ENCODE measurements at regions not wholly inside any gene's neighbourhood (a gene's known extent, or its start where the extent isn't known, plus 50 kb on each side); places are given as distances from the start of the nearest gene placed in this dataset.

- Histone ChIP-seq H3K4me3 (ENCODE audit: extremely low read depth in 1 of 4, insufficient read depth in 2 of 4, low read depth in 3 of 4, low read length in 4 of 4) (no peak overlapping the region), H3K27me3 (replicated peaks in 1 of 4; ENCODE audit: control insufficient read depth in 3 of 4, extremely low read depth in 1 of 4, insufficient read depth in 3 of 4, low read length in 3 of 4) (no peaks in the 10 kb centered on the region), H2AK5ac (ENCODE audit: low read depth, low read length) (no peak overlapping the region), H3K4me1 (replicated peaks in 1 of 4; ENCODE audit: control insufficient read depth in 3 of 4, insufficient read depth in 4 of 4, low read length in 3 of 4) (no peaks in the 10 kb centered on the region), H3K56ac (replicated peaks; ENCODE audit: insufficient read length, low read depth, low read length) (no peak overlapping the region), H2BK120ac (replicated peaks; ENCODE audit: low read depth, low read length) (no peak overlapping the region), H2BK12ac (ENCODE audit: low read depth, low read length) (no peak overlapping the region), H2AFZ (ENCODE audit: low read length) (no peak overlapping the region), H2BK5ac (ENCODE audit: low read depth, low read length) (no peak overlapping the region), H3K36me3 (ENCODE audit: control insufficient read depth in 2 of 4, insufficient read depth in 4 of 4, low read length in 3 of 4) (no peaks in the 10 kb centered on the region), H3K14ac (ENCODE audit: insufficient read length) (no peak overlapping the region), H3K9me3 (ENCODE audit: insufficient read depth in 2 of 2, low read depth in 1 of 2, low read length in 1 of 2) (peaks cover 29 to 50% of the 10 kb centered on the region in 2 experiments), H4K8ac (ENCODE audit: extremely low read depth, insufficient read depth, low read length) (no peak overlapping the region), H2BK15ac (ENCODE audit: low read length) (no peak overlapping the region), H4K20me1 (replicated peaks in 1 of 2; ENCODE audit: control insufficient read depth in 1 of 2, insufficient read depth in 2 of 2, low read length in 2 of 2) (no peaks in the 10 kb centered on the region), H3K27ac (ENCODE audit: low read depth, low read length) (no peak overlapping the region), H3K79me2 (ENCODE audit: control insufficient read depth in 1 of 2, insufficient read depth in 2 of 2, low read length in 2 of 2) (no peaks in the 10 kb centered on the region), H3K4me2 (ENCODE audit: insufficient read depth in 1 of 2, low read depth in 2 of 2, low read length in 2 of 2) (no peak overlapping the region), H2BK20ac (ENCODE audit: low read length) (no peak overlapping the region), H3K18ac (ENCODE audit: extremely low read depth, low read length) (no peak overlapping the region), H3K9ac (replicated peaks in 1 of 4; ENCODE audit: extremely low read depth in 1 of 4, low read depth in 3 of 4, low read length in 3 of 4) (no peak overlapping the region), H3K23ac (ENCODE audit: insufficient read length) (no peak overlapping the region), H3K23me2 (ENCODE audit: low read depth, low read length) (no peaks in the 10 kb centered on the region), H3K79me1 (ENCODE audit: low read depth, low read length) (no peaks in the 10 kb centered on the region), H4K91ac (replicated peaks; ENCODE audit: insufficient read length, low read length) (no peak overlapping the region), H4K5ac (ENCODE audit: insufficient read length, low read depth, low read length) (no peak overlapping the region), H3K4ac (replicated peaks; ENCODE audit: insufficient read length, low read depth, low read length) (no peak overlapping the region)
- FAIRE-seq, result no peak
- peak in 1 of 2 experiments; percentile 36 for DNase-seq (ENCODE audit: low read depth in 1 of 2, low spot score in 2 of 2)
- POLR2A ChIA-PET (ENCODE audit: partially characterized antibody), result no interaction called here
- CTCF ChIA-PET (ENCODE audit: partially characterized antibody), result no interaction called here
- WGBS, 2 experiments (ENCODE audit: extremely low coverage in 1 of 2, insufficient coverage in 1 of 2, insufficient read length in 1 of 2, insufficient replicate concordance in 2 of 2, low coverage in 1 of 2, low lambda C conversion rate in 2 of 2, missing lambda C conversion rate in 1 of 2), result 53% methylated on average over 4 of the region's 15 CpGs; no CpG with 5 or more reads in 1 of the 2 experiments
- TF ChIP-seq CTCF (IDR thresholded peaks at IDR 0.05; ENCODE audit: control extremely low read depth in 1 of 3, insufficient read depth in 1 of 3, low read depth in 1 of 3, low read length in 3 of 3) (peak; percentile 40 to 96 (median 44)), SIN3A (conservative IDR thresholded peaks at IDR 0.05 in 1 of 2, IDR thresholded peaks at IDR 0.05 in 1 of 2; ENCODE audit: low read depth in 1 of 2, low read length in 2 of 2) (no peak), TAF7 (optimal IDR thresholded peaks at IDR 0.05; ENCODE audit: borderline replicate concordance, low read depth, low read length) (peak; percentile 74), RAD21 (IDR thresholded peaks at IDR 0.05 in 1 of 2, conservative IDR thresholded peaks at IDR 0.05 in 1 of 2; ENCODE audit: low read depth in 2 of 2, low read length in 2 of 2) (peak in 1 of 2 experiments; percentile 23; a peak in 2 of 4 replicates), ATF3 (IDR thresholded peaks at IDR 0.05; ENCODE audit: insufficient read depth, low read depth, low read length) (peak; percentile 46; the same call in 1 of the 2 replicates)
Measured at GRCh38 chr14:105999361-106000028, 473.1 kb downstream of the TMEM121 start.

Data from H1 (cell line).